ENCODE measurements at regions not wholly inside any gene's neighbourhood (a gene's known extent, or its start where the extent isn't known, plus 50 kb on each side); places are given as distances from the start of the nearest gene placed in this dataset.
A peak's percentile ranks its signal among the peaks of the same experiment; 100 is the strongest.

GRCh38 chr15:69992348-69992747 is 105.4 kb downstream of the TLE3 start:
- TF ChIP-seq TAF1 (IDR thresholded peaks at IDR 0.05; ENCODE audit: low read depth, low read length), result no peak
- TF ChIP-seq PAX5 (IDR thresholded peaks at IDR 0.05; ENCODE audit: insufficient read depth, low read length, severe bottlenecking), result no peak
- TF ChIP-seq POLR2A (IDR thresholded peaks at IDR 0.05; ENCODE audit: low read depth, low read length), result no peak
- TF ChIP-seq SPI1 (IDR thresholded peaks at IDR 0.05; ENCODE audit: low read depth, low read length), result no peak
- TF ChIP-seq POLR2AphosphoS5 (IDR thresholded peaks at IDR 0.05; ENCODE audit: low read depth, low read length), result no peak
- TF ChIP-seq POU2F2 (IDR thresholded peaks at IDR 0.05; ENCODE audit: low read depth, low read length), result no peak
- DNase-seq (ENCODE audit: insufficient read length, low spot score) (no peak), FAIRE-seq (no peak)

- TF ChIP-seq POU2F2 (IDR thresholded peaks at IDR 0.05; ENCODE audit: low read depth, low read length) (0 out of 2 replicates have a peak, but pooled peaks have one; percentile 46), POLR2A (IDR thresholded peaks at IDR 0.05; ENCODE audit: low read depth, low read length) (no peak)
- DNase-seq (ENCODE audit: insufficient read length, low spot score), result no peak
- peak; percentile 77 for FAIRE-seq
Measured at GRCh38 chr15:69994429-69995205, 103.1 kb downstream of the TLE3 start.

- DNase-seq (ENCODE audit: insufficient read length, low spot score), result no peak
- TF ChIP-seq PAX5 (IDR thresholded peaks at IDR 0.05; ENCODE audit: insufficient read depth, low read length, severe bottlenecking) (no peak), POU2F2 (IDR thresholded peaks at IDR 0.05; ENCODE audit: low read depth, low read length) (no peak), TAF1 (IDR thresholded peaks at IDR 0.05; ENCODE audit: low read depth, low read length) (no peak), SPI1 (IDR thresholded peaks at IDR 0.05; ENCODE audit: low read depth, low read length) (no peak), POLR2A (IDR thresholded peaks at IDR 0.05; ENCODE audit: low read depth, low read length) (no peak), POLR2AphosphoS5 (IDR thresholded peaks at IDR 0.05; ENCODE audit: low read depth, low read length) (no peak)
- no peak for FAIRE-seq
Measured at GRCh38 chr15:69996321-69997160, 101.2 kb downstream of the TLE3 start.

GRCh38 chr15:69997161-69997485 is 100.6 kb downstream of the TLE3 start:
- TF ChIP-seq PAX5 (IDR thresholded peaks at IDR 0.05; ENCODE audit: insufficient read depth, low read length, severe bottlenecking) (no peak), POU2F2 (IDR thresholded peaks at IDR 0.05; ENCODE audit: low read depth, low read length) (no peak), POLR2A (IDR thresholded peaks at IDR 0.05; ENCODE audit: low read depth, low read length) (no peak), SPI1 (IDR thresholded peaks at IDR 0.05; ENCODE audit: low read depth, low read length) (no peak), TAF1 (IDR thresholded peaks at IDR 0.05; ENCODE audit: low read depth, low read length) (no peak)
- DNase-seq (ENCODE audit: insufficient read length, low spot score), result no peak
- no peak for FAIRE-seq
